GM12878 (cell line): ENCODE measurements at regions not wholly inside any gene's neighbourhood (a gene's known extent, or its start where the extent isn't known, plus 50 kb on each side); places are given as distances from the start of the nearest gene placed in this dataset.

Source experiments
- ATAC-seq: fragments of 200-7000 bp; cut with Tn5 transposase; 3 replicates; pipeline ENCODE4 v1.9.1; 2020; ENCODE audit warnings: mild to moderate bottlenecking, moderate library complexity
- BruUV-seq: library from RNA; stranded (reverse); fragments of 400-500 nt; replicated peaks from 2 replicates; lab custom pipeline; 2021; lab: Mats Ljungman, UMichigan
- CTCF ChIA-PET: fragments of 300-600 bp; sonication (Branson Sonifier 250); formaldehyde crosslinking; extraction: SDS; loops from one replicate; lab custom pipeline; 2021; ENCODE audit warnings: inconsistent platforms; lab: Yijun Ruan, JAX
- POLR2A ChIA-PET: fragments of 350-600 bp; formaldehyde crosslinking; extraction: SDS; loops from one replicate; lab custom pipeline; 2021; ENCODE audit warnings: inconsistent platforms; lab: Charles Lee
- RAD21 ChIA-PET: fragments of 300-600 bp; sonication (Branson Sonifier 250); formaldehyde crosslinking; loops from one replicate; lab custom pipeline; 2023; ENCODE audit warnings: antibody characterized with exemption; ENCODE audit not compliant: unreplicated experiment; lab: Charles Lee
- SMC1A ChIA-PET: fragments of 300-600 bp; sonication (Branson Sonifier 250); formaldehyde crosslinking; loops from one replicate; lab custom pipeline; 2023; ENCODE audit not compliant: unreplicated experiment, uncharacterized antibody; lab: Charles Lee
- DNase-seq: peaks from one replicate; pipeline ENCODE4 v3.0.0-alpha.2; 2011; ENCODE audit warnings: low read depth, low spot score
- FAIRE-seq: peaks from 3 replicates; lab custom pipeline; 2011; peaks lifted over from hg19 to GRCh38; lab: Jason Lieb, UNC
- H2AFZ ChIP-seq: 2 replicates; pipeline ENCODE4 v1.6.0; 2011; ENCODE audit warnings: low read depth, low read length, control low read depth; ENCODE audit not compliant: control insufficient read depth
- H3K27ac ChIP-seq: 2 replicates; pipeline ENCODE4 v1.5.1; 2011; ENCODE audit warnings: control low read depth; ENCODE audit not compliant: control insufficient read depth, insufficient read depth
- H3K27me3 ChIP-seq, 2 experiments: replicated peaks in 1 of 2; 2 replicates each; pipeline versions ENCODE4 v1.6.0 to v1.6.1; 2011; ENCODE audit warnings: low read length in 1 of 2; ENCODE audit not compliant: control insufficient read depth in 2 of 2, insufficient read depth in 2 of 2
- H3K36me3 ChIP-seq, 2 experiments: 2 replicates each; pipeline ENCODE4 v1.5.1; 2011; ENCODE audit warnings: low read length in 1 of 2; ENCODE audit not compliant: control insufficient read depth in 2 of 2, insufficient read depth in 2 of 2
- H3K4me1 ChIP-seq: 2 replicates; pipeline ENCODE4 v1.6.1; 2011; ENCODE audit warnings: mild to moderate bottlenecking, low read length, moderate library complexity, mixed read lengths; ENCODE audit not compliant: control insufficient read depth, insufficient read depth
- H3K4me2 ChIP-seq: 2 replicates; pipeline ENCODE4 v1.6.0; 2011; ENCODE audit warnings: control low read depth; ENCODE audit not compliant: control insufficient read depth, insufficient read depth
- H3K4me3 ChIP-seq: fragments of 200-600 bp; sonication (generic); 2 replicates; pipeline ENCODE4 v1.5.1; 2016
- H3K79me2 ChIP-seq: 2 replicates; pipeline ENCODE4 v1.6.0; 2011; ENCODE audit warnings: low read length; ENCODE audit not compliant: control insufficient read depth, insufficient read depth
- H3K9ac ChIP-seq: 2 replicates; pipeline ENCODE4 v1.8.0; 2011; ENCODE audit warnings: low read length, control low read depth, mixed read lengths; ENCODE audit not compliant: control insufficient read depth, insufficient read depth
- H3K9me3 ChIP-seq: replicated peaks from 3 replicates; pipeline ENCODE4 v1.5.1; 2011; ENCODE audit warnings: mild to moderate bottlenecking, low read length; ENCODE audit not compliant: control insufficient read depth, insufficient read depth
- H4K20me1 ChIP-seq: 2 replicates; pipeline ENCODE4 v1.6.0; 2011; ENCODE audit not compliant: control insufficient read depth, insufficient read depth
- BHLHE40 ChIP-seq, 2 experiments: fragments of 450-650 bp in 1 of 2; IDR thresholded peaks; 2 replicates each; pipeline ENCODE4 v1.6.1; 2011 to 2017; ENCODE audit warnings: low read depth in 2 of 2, borderline replicate concordance in 1 of 2, improper control_type of control experiment in 1 of 2, low read length in 1 of 2, mild to moderate bottlenecking in 1 of 2
- CHD1 ChIP-seq: IDR thresholded peaks from 2 replicates; pipeline ENCODE4 v1.6.1; 2012; ENCODE audit warnings: low read depth, low read length, improper control_type of control experiment
- EP300 ChIP-seq, 2 experiments: fragments of 150-350 bp in 1 of 2; IDR thresholded peaks; 2 replicates each; pipeline ENCODE4 v1.6.1; 2011 to 2012; ENCODE audit warnings: low read depth in 2 of 2, low read length in 2 of 2, borderline replicate concordance in 1 of 2, improper control_type of control experiment in 1 of 2, inconsistent platforms in 1 of 2; ENCODE audit not compliant: control insufficient read depth in 1 of 2
- KAT2A ChIP-seq: conservative IDR thresholded peaks from 2 replicates; pipeline ENCODE4 v1.6.1; 2011; ENCODE audit warnings: low read depth, low read length; ENCODE audit not compliant: control insufficient read depth
- KLF5 ChIP-seq: fragments of 450-650 bp; IDR thresholded peaks from 2 replicates; pipeline ENCODE4 v1.6.1; 2014; ENCODE audit warnings: mild to moderate bottlenecking; ENCODE audit not compliant: partially characterized antibody
- MYC ChIP-seq: IDR thresholded peaks from 2 replicates; pipeline ENCODE4 v1.6.1; 2011; ENCODE audit warnings: mild to moderate bottlenecking, low read length, moderate library complexity, inconsistent platforms; ENCODE audit not compliant: insufficient read depth, insufficient replicate concordance, insufficient read length, severe bottlenecking
- NFYB ChIP-seq: IDR thresholded peaks from 2 replicates; pipeline ENCODE4 v1.6.1; 2011; ENCODE audit warnings: low read depth, mild to moderate bottlenecking, low read length, improper control_type of control experiment, moderate library complexity; ENCODE audit not compliant: insufficient read depth
- PBX3 ChIP-seq: IDR thresholded peaks from 2 replicates; pipeline ENCODE4 v1.6.1; 2011; ENCODE audit warnings: mild to moderate bottlenecking, low read depth, low read length, moderate library complexity; ENCODE audit not compliant: insufficient replicate concordance
- RELB ChIP-seq: fragments of 450-650 bp; IDR thresholded peaks from 2 replicates; pipeline ENCODE4 v1.6.1; 2017; ENCODE audit warnings: low read depth, mild to moderate bottlenecking, moderate library complexity
- SMAD5 ChIP-seq: IDR thresholded peaks from 2 replicates; pipeline ENCODE4 v1.6.1; 2016; ENCODE audit warnings: antibody characterized with exemption, low read depth
- YY1 ChIP-seq: IDR thresholded peaks from 2 replicates; pipeline ENCODE4 v1.6.1; 2011; ENCODE audit warnings: low read depth, mild to moderate bottlenecking, low read length
- ZNF207 ChIP-seq: fragments of 450-650 bp; IDR thresholded peaks from 2 replicates; pipeline ENCODE4 v1.6.1; 2014; ENCODE audit warnings: antibody characterized with exemption, mild to moderate bottlenecking, borderline replicate concordance
- ZNF24 ChIP-seq: fragments of 450-650 bp; IDR thresholded peaks from 2 replicates; pipeline ENCODE4 v1.6.1; 2017; ENCODE audit warnings: antibody characterized with exemption, mild to moderate bottlenecking
- ZNF687 ChIP-seq: fragments of 450-650 bp; IDR thresholded peaks from 2 replicates; pipeline ENCODE4 v1.6.1; 2017; ENCODE audit warnings: mild to moderate bottlenecking, moderate library complexity
- WGBS: methylation state at CpG from one replicate; pipeline ENCODE4 v1.1.6; 2016; ENCODE audit warnings: low lambda C conversion rate; ENCODE audit not compliant: insufficient replicate concordance, insufficient coverage; ENCODE audit errors: missing lambda C conversion rate; 5-methylcytosine and 5-hydroxymethylcytosine counted together
- in situ Hi-C: fragments of 300-500 bp; cut with MboI; formaldehyde crosslinking; loops from 9 replicates; pipeline ENCODE4 v1.14.3; 2018; ENCODE audit warnings: mixed read lengths
- intact Hi-C: fragments of 100-400 bp; cut with micrococcal nuclease; formaldehyde crosslinking; loops from one replicate; pipeline ENCODE4 v1.14.2; 2022; ENCODE audit not compliant: unreplicated experiment

GRCh38 chr5:171692936-171693335 lies 92.7 kb upstream of the SMIM23 start:
- Histone ChIP-seq H3K27ac (no peak overlapping the region), H3K27me3 (no peaks in the 10 kb centered on the region), H3K79me2 (no peaks in the 10 kb centered on the region), H3K4me3 (no peak overlapping the region), H4K20me1 (no peaks in the 10 kb centered on the region), H2AFZ (no peak overlapping the region), H3K36me3 (no peaks in the 10 kb centered on the region), H3K9me3 (no peaks in the 10 kb centered on the region), H3K9ac (no peak overlapping the region), H3K4me1 (no peaks in the 10 kb centered on the region), H3K4me2 (no peak overlapping the region)
- BruUV-seq = no TSS peak
- in situ Hi-C loops = no loop called here
- no peak for ATAC-seq
- ChIA-PET POLR2A (no interaction called here), SMC1A (no interaction called here), RAD21 (no interaction called here), CTCF (no interaction called here)
- DNase-seq = no peak
- WGBS = 1% methylated on average over 4 of the region's 4 CpGs
- TF ChIP-seq KLF5 (no peak), KAT2A (no peak), SMAD5 (no peak), ZNF24 (no peak), YY1 (no peak), EP300 (IDR thresholded peaks at IDR 0.05; ENCODE audit: borderline replicate concordance in 1 of 2, control insufficient read depth in 1 of 2, low read depth in 2 of 2, low read length in 2 of 2) (no peak), ZNF687 (no peak), ZNF207 (no peak), CHD1 (no peak), PBX3 (no peak), BHLHE40 (IDR thresholded peaks at IDR 0.05; ENCODE audit: borderline replicate concordance in 1 of 2, low read depth in 2 of 2, low read length in 1 of 2) (no peak), RELB (no peak), NFYB (no peak), MYC (no peak)
- intact Hi-C loops = no loop called here
- FAIRE-seq = no peak
